HUES48 (cell line): ENCODE measurements at regions not wholly inside any gene's neighbourhood (a gene's known extent, or its start where the extent isn't known, plus 50 kb on each side); places are given as distances from the start of the nearest gene placed in this dataset.

ENCODE experiments used
- H3K27ac ChIP-seq: one replicate; pipeline ENCODE4 v1.7.0; 2013; ENCODE audit warnings: low read depth, low read length, inconsistent platforms
- H3K27me3 ChIP-seq: 2 replicates; pipeline ENCODE4 v1.6.1; 2013; ENCODE audit warnings: mild to moderate bottlenecking, low read length; ENCODE audit not compliant: control insufficient read depth, insufficient read depth
- H3K36me3 ChIP-seq: 2 replicates; pipeline ENCODE4 v1.6.1; 2013; ENCODE audit warnings: low read length; ENCODE audit not compliant: control insufficient read depth, insufficient read depth
- H3K4me1 ChIP-seq: 2 replicates; pipeline ENCODE4 v1.6.1; 2013; ENCODE audit warnings: mild to moderate bottlenecking, low read length; ENCODE audit not compliant: control insufficient read depth, insufficient read depth
- H3K4me3 ChIP-seq: 2 replicates; pipeline ENCODE4 v1.5.1; 2013; ENCODE audit warnings: mild to moderate bottlenecking, low read depth, low read length
- H3K9ac ChIP-seq: 2 replicates; pipeline ENCODE4 v1.6.1; 2013; ENCODE audit warnings: mild to moderate bottlenecking, low read depth, low read length, moderate library complexity
- H3K9me3 ChIP-seq: 2 replicates; pipeline ENCODE4 v1.6.1; 2013; ENCODE audit warnings: low read length; ENCODE audit not compliant: control insufficient read depth, insufficient read depth

DNA sequence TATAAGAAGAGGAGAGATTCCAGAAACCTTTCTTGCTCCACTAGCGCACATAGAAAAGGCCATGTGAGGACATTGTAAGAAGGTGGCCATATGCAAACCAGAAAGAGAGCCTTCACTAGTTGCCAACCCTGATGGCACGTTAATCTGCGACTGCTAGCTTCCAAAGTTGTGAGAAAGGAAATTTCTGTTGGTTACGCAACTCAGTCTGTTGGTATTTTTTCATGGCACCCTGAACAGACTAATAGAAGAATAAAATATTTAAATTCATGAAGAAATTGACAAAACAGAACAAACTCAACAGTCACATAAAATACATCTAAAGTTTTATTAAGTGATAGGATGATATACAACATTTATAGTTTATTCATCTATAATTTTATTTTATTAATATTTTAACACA is 625.9 kb upstream of the NRXN1 start:
- Histone ChIP-seq H3K9ac (no peak overlapping the region), H3K4me1 (peaks cover 25% of the 10 kb centered on the region), H3K27me3 (no peaks in the 10 kb centered on the region), H3K27ac (no peak overlapping the region), H3K36me3 (no peaks in the 10 kb centered on the region), H3K9me3 (no peaks in the 10 kb centered on the region), H3K4me3 (no peak overlapping the region)

DNA sequence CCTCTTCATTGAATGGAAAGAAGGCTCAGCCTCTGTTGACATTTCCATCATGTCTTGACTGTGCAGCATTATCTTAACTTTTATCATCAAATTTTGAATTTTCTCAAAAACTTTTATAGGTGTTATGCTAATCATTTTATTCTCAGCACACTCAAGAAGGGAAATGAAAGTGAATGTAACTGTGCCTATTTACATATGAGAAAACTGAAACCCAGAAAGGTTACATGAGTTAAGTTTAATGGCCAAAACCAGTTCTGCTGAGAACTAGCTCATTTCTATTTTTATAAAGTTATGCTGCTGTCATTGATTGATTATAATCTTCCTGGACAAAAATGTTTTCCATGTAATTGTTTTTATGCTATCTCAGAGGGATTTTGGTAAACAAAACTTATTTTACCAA is 618.8 kb upstream of the NRXN1 start:
- Histone ChIP-seq H3K4me1 (peaks cover 11% of the 10 kb centered on the region; the same call in 1 of the 2 replicates), H3K36me3 (no peaks in the 10 kb centered on the region), H3K4me3 (no peak overlapping the region), H3K27me3 (no peaks in the 10 kb centered on the region), H3K27ac (no peak overlapping the region), H3K9ac (no peak overlapping the region), H3K9me3 (no peaks in the 10 kb centered on the region)

DNA sequence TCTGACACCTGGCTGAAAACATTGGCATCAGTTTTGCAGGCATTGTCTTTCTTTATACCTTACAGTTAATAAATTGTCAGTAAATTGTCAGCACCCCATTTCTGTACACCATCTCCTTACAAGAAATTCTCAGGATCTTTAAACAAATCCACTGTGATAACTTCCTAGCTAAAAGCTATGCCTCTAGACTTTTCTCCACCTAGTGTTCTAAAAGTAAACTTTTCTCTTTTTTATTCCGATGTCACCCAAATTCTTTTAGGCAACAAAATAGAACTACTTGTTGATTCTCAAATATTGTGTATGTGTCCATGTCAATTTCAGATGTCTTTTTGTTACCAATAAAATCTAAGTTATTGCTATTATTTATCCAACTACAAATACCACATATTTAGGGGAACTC is 617.4 kb upstream of the NRXN1 start:
- H3K4me3 ChIP-seq = no peak overlapping the region
- H3K4me1 ChIP-seq = peaks cover 11% of the 10 kb centered on the region; the same call in 1 of the 2 replicates
- H3K9ac ChIP-seq = no peak overlapping the region
- H3K9me3 ChIP-seq = no peaks in the 10 kb centered on the region
- no peak overlapping the region for H3K27ac ChIP-seq
- H3K27me3 ChIP-seq = no peaks in the 10 kb centered on the region
- no peaks in the 10 kb centered on the region for H3K36me3 ChIP-seq

DNA sequence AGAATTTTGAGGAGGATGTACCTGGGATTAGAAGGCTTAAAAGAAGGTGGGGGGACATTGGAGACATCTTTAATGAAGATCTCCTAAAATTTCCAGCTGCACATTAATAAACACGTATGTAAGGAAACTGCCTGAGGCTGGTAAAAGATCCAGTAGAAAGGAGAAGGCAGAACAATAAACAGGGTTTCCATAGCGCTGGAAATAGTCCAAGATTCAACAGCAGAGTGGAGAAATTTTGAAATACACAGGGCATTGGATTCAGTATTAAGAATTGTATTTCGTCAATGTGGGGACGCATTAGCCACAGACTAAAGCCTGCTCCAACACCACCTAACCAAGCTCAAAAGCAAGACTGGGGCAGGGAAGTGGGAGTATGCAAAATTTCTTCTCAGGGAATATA is 606.9 kb upstream of the NRXN1 start:
- H3K9ac ChIP-seq = no peak overlapping the region
- 0 out of 2 replicates have a peak, but pooled peaks cover 3% of the 10 kb centered on the region for H3K4me1 ChIP-seq
- H3K9me3 ChIP-seq = no peaks in the 10 kb centered on the region; the same call in 1 of the 2 replicates
- no peak overlapping the region for H3K4me3 ChIP-seq
- no peaks in the 10 kb centered on the region for H3K36me3 ChIP-seq
- H3K27ac ChIP-seq = no peak overlapping the region
- H3K27me3 ChIP-seq = no peaks in the 10 kb centered on the region

DNA sequence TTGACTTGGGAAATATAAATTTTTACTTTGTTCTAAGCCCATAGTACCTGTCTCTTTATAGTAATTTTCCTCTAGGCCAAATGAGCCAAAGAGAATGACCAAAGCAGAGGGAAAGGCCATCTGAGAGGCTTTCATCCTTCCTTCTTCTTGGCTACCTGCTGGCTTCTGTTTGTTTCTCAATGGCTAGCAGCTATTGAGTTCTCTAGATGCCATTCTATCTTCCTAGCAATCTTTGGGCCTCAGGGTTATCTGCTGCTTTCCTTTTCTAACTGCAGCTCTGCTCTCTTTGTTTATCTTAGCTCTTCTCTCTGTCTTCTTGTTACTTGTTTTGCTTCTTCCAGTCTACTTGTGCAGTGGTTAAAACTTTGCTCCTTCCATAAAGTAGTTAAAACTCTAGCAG is 601.1 kb upstream of the NRXN1 start:
- no peaks in the 10 kb centered on the region for H3K36me3 ChIP-seq
- no peak overlapping the region for H3K27ac ChIP-seq
- H3K9me3 ChIP-seq = no peaks in the 10 kb centered on the region
- H3K4me3 ChIP-seq = no peak overlapping the region
- no peaks in the 10 kb centered on the region for H3K27me3 ChIP-seq
- no peak overlapping the region for H3K9ac ChIP-seq
- peaks cover 11% of the 10 kb centered on the region; the same call in 1 of the 2 replicates for H3K4me1 ChIP-seq

DNA sequence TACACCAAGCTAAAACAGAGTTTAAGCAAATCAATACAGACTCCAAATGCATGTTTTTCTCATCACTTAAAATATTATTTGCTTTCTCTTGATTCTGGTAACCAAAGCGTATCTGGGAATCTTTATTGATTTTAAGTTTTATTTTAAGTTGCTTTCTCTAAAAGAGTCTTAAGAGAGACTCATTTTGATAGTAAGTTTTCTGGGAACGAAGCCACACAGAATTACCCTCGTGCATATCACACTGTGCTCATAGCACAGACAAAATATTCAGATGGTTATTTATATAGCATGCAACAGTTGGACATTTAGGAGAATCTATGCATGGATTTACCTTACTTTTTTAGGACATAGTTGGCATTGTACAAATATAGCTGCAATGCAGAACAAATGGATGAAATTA is 597.5 kb upstream of the NRXN1 start:
- Histone ChIP-seq H3K4me1 (peaks cover 11% of the 10 kb centered on the region; the same call in 1 of the 2 replicates), H3K27ac (no peak overlapping the region)

DNA sequence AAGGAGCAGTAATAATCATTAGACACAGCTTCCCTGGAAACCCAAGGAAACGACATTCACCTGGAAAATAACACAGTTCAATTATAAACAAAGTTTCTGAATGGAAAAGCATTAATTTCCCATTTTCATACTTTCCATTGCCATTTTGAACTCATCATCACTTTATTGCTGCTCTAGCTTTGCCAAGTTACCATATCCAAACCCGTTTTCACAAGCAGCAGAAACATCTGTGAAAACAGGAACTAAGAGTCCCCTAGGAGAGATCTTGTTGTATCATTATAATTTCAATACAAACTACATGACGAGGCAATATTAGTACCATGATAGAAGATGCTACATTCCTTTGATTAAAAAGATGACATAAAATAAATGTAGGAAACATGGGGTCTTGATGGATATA is 597.0 kb upstream of the NRXN1 start:
- no peaks in the 10 kb centered on the region for H3K9me3 ChIP-seq
- no peaks in the 10 kb centered on the region for H3K36me3 ChIP-seq
- H3K27ac ChIP-seq = no peak overlapping the region
- H3K4me1 ChIP-seq = peaks cover 10% of the 10 kb centered on the region; the same call in 1 of the 2 replicates
- no peak overlapping the region for H3K9ac ChIP-seq
- no peaks in the 10 kb centered on the region for H3K27me3 ChIP-seq
- no peak overlapping the region for H3K4me3 ChIP-seq

More for the DNA sequence above, 597.5 kb upstream of the NRXN1 start:
- no peaks in the 10 kb centered on the region for H3K27me3 ChIP-seq
- no peaks in the 10 kb centered on the region for H3K36me3 ChIP-seq
- no peak overlapping the region for H3K4me3 ChIP-seq
- H3K9me3 ChIP-seq = no peaks in the 10 kb centered on the region
- no peak overlapping the region for H3K9ac ChIP-seq

DNA sequence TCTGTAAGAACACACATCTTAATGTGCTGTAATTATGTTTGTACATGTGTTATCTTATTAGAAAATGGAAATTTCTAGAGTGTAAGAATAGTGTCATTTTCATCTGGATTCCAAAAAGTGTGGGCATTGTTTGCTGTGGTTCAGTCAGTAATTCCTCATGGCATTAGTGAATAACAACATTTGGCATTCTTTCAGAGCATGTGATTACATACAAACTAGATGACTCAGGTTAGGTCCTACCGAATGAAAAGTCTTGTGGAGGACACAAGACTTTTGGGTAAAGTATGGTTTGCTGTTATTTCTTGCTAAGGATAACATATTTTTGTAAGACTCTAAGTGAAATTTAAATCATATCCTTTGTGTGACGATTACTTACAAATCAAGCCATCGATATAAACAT is 593.1 kb upstream of the NRXN1 start:
- Histone ChIP-seq H3K27me3 (no peaks in the 10 kb centered on the region), H3K9ac (no peak overlapping the region), H3K9me3 (no peaks in the 10 kb centered on the region)

DNA sequence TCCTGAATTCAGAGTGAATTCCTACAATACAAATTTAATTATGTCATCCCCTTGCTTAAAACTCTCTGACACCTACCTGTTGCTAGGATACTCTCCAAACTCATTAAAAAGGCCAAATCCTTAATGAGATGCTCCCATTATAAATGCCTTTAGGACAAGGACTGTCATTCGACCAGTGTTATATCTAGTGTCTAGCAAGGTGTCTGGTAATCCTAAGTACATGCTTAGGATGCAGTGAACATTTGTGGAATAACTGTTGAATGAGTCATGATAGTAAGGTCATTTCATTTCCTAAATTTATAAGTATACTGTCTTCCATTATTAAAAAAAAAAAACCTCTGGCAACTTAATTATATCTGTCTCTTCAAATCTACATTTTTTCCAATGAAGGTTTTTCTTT is 588.9 kb upstream of the NRXN1 start:
- Histone ChIP-seq H3K36me3 (no peaks in the 10 kb centered on the region), H3K4me1 (no peaks in the 10 kb centered on the region), H3K27me3 (no peaks in the 10 kb centered on the region), H3K9ac (no peak overlapping the region), H3K4me3 (no peak overlapping the region), H3K27ac (no peak overlapping the region), H3K9me3 (peaks cover 5% of the 10 kb centered on the region)

More for the DNA sequence above, 593.1 kb upstream of the NRXN1 start:
- no peaks in the 10 kb centered on the region for H3K36me3 ChIP-seq
- no peak overlapping the region for H3K4me3 ChIP-seq
- H3K4me1 ChIP-seq = no peaks in the 10 kb centered on the region
- no peak overlapping the region for H3K27ac ChIP-seq

DNA sequence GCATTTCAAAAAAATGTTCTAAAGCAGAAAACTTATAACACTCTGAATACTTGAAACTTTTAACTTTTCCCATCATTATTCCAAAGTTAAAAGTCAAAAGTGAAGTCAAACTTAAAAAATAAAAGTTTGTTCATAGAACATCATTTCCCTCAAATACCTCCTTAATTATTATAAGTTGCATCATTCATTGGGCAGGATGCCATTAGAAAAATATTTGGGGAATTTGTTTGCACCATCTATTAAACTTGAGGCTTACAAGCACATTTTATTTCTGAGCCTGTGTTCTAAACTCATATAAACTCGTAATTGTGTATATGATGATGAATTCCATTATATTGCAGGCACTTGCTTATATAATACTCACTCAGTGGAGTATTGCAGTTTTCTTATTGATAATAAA is 588.0 kb upstream of the NRXN1 start:
- Histone ChIP-seq H3K27ac (no peak overlapping the region), H3K9ac (no peak overlapping the region), H3K9me3 (peaks cover 13% of the 10 kb centered on the region), H3K4me1 (no peaks in the 10 kb centered on the region), H3K27me3 (no peaks in the 10 kb centered on the region), H3K36me3 (no peaks in the 10 kb centered on the region), H3K4me3 (no peak overlapping the region)

DNA sequence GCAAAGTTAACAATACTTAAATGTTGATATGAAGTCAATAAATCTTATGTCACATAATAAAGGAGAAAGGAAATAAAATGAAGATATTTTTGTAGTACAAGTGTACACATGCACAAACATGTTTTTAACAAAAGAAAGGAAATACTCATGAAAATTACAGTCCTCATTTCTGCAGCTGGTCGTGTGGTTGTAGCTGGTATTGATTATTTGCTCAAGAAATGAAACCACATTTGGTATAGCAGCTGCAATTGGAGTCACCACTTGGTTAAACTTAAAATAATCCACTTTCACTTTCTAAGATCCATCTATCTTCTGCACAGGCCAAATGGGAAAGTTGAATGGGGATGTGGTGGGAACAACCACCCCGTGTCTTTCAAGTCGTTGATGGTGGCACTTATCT is 580.5 kb upstream of the NRXN1 start:
- Histone ChIP-seq H3K36me3 (no peaks in the 10 kb centered on the region), H3K27me3 (no peaks in the 10 kb centered on the region), H3K4me1 (no peaks in the 10 kb centered on the region), H3K9ac (no peak overlapping the region), H3K9me3 (peaks cover 33% of the 10 kb centered on the region), H3K4me3 (no peak overlapping the region), H3K27ac (no peak overlapping the region)

DNA sequence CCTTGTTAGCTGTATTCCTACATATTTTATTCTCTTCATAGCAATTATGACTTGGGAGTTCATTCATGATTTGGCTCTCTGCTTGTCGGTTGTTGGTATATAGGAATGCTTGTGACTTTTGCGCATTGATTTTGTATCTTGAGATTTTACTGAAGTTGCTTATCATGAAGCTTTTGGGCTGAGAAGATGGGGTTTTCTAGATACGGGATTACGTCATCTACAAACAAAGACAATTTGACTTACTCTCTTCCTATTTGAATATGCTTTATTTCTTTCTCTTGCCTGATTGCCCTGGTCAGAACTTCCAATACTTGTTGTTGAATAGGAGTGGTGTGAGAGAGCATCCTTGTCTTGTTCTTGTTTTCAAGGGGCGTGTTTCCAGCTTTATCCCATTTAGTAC is 569.8 kb upstream of the NRXN1 start:
- Histone ChIP-seq H3K4me1 (peaks cover 8% of the 10 kb centered on the region; the same call in 1 of the 2 replicates), H3K4me3 (no peak overlapping the region), H3K27me3 (no peaks in the 10 kb centered on the region), H3K9me3 (no peaks in the 10 kb centered on the region; the same call in 1 of the 2 replicates), H3K27ac (no peak overlapping the region), H3K36me3 (no peaks in the 10 kb centered on the region), H3K9ac (no peak overlapping the region)
